Activated CD4-positive, alpha-beta T cell treated with anti-CD3 and anti-CD28 coated beads for 1 hour (primary cell): ENCODE measurements at regions not wholly inside any gene's neighbourhood (a gene's known extent, or its start where the extent isn't known, plus 50 kb on each side); places are given as distances from the start of the nearest gene placed in this dataset.

Source experiments
- DNase-seq: peaks from one replicate; pipeline ENCODE4 v3.0.0-alpha.2; 2020

GRCh38 chr13:70363991-70364390 lies 255.7 kb upstream of the KLHL1 start:
- no peak for DNase-seq

- no peak for DNase-seq
Measured at GRCh38 chr13:70362820-70363570, 254.7 kb upstream of the KLHL1 start.

GRCh38 chr13:70357031-70357430 lies 248.8 kb upstream of the KLHL1 start:
- DNase-seq, result no peak

- no peak for DNase-seq
Measured at GRCh38 chr13:70353096-70353495, 244.8 kb upstream of the KLHL1 start.

GRCh38 chr13:70347947-70348620 lies 239.8 kb upstream of the KLHL1 start:
- DNase-seq, result no peak

- no peak for DNase-seq
Measured at GRCh38 chr13:70339738-70340137, 231.5 kb upstream of the KLHL1 start.

GRCh38 chr13:70338609-70339008 lies 230.4 kb upstream of the KLHL1 start:
- DNase-seq, result no peak

GRCh38 chr13:70336866-70337265 lies 228.6 kb upstream of the KLHL1 start:
- no peak for DNase-seq

- no peak for DNase-seq
Measured at GRCh38 chr13:70333752-70334151, 225.5 kb upstream of the KLHL1 start.

GRCh38 chr13:70330697-70331361 lies 222.6 kb upstream of the KLHL1 start:
- DNase-seq, result no peak

- no peak for DNase-seq
Measured at GRCh38 chr13:70324519-70324918, 216.3 kb upstream of the KLHL1 start.

GRCh38 chr13:70311191-70311590 lies 202.9 kb upstream of the KLHL1 start:
- no peak for DNase-seq

GRCh38 chr13:70310396-70311119 lies 202.3 kb upstream of the KLHL1 start:
- DNase-seq, result no peak

GRCh38 chr13:70297189-70297616 lies 189.0 kb upstream of the KLHL1 start:
- no peak for DNase-seq

- no peak for DNase-seq
Measured at GRCh38 chr13:70284371-70284770, 176.1 kb upstream of the KLHL1 start.

- DNase-seq, result no peak
Measured at GRCh38 chr13:70275841-70276240, 167.6 kb upstream of the KLHL1 start.

- no peak for DNase-seq
Measured at GRCh38 chr13:70255406-70255991, 147.2 kb upstream of the KLHL1 start.

- no peak for DNase-seq
Measured at GRCh38 chr13:70253834-70254233, 145.6 kb upstream of the KLHL1 start.

- no peak for DNase-seq
Measured at GRCh38 chr13:70253411-70253810, 145.2 kb upstream of the KLHL1 start.

GRCh38 chr13:70249332-70250064 lies 141.2 kb upstream of the KLHL1 start:
- DNase-seq, result no peak

- no peak for DNase-seq
Measured at GRCh38 chr13:70237131-70237530, 128.9 kb upstream of the KLHL1 start.

- DNase-seq, result no peak
Measured at GRCh38 chr13:70235565-70235964, 127.3 kb upstream of the KLHL1 start.
